COR-L47 (cell line): ENCODE measurements at regions not wholly inside any gene's neighbourhood (a gene's known extent, or its start where the extent isn't known, plus 50 kb on each side); places are given as distances from the start of the nearest gene placed in this dataset.
"Not testable (repeated sequence)": the region's sequence is repeated elsewhere in the genome, so short reads cannot be mapped to it uniquely, and the experiment has no call there.

Experiments
- DNase-seq: peaks from one replicate; lab custom pipeline; 2025; lab: John Stamatoyannopoulos, UW

GRCh38 chr6:1230689-1231605 is 81.0 kb upstream of the FOXQ1 start:
- no peak for DNase-seq

DNA sequence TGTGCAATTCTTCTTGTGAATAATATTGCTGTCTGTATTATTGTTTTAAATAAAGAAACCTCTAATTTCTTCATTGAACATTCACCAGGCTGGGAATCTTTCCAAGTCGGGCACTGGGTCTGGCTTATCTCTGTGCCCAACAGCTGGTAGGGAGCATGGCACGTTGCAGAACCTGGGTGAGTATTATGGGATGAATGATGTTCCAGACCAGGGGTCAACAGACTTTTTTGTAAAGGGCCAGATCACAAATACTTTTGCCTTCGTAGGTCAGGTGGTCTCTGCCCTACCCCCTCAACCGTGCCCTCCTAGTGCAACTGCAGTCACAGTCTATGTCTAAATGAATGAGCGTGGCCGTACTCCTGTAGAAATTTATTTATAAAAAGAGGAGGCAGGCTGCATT is 81.6 kb upstream of the FOXQ1 start:
- DNase-seq: no peak

GRCh38 chr6:1229808-1230207 is 82.1 kb upstream of the FOXQ1 start:
- DNase-seq: no peak

DNA sequence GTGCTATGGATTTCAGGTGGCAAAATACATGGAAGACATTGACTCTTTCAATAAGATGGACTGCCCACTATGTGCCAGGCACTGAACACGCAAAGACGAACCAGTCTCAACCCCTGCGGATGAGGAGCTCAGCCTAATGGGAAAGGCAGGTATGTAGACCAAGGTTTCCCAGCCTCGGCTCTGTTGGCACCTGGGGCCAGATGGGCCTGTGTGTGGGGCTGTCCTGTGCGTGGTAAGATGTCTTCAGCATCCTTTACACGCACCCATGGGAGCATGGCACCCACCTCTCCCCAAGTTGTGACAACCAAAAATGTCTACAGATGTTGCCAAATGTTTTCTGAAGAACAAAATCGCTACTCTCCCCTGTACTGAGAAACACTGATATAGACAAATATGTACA is 82.6 kb upstream of the FOXQ1 start:
- no peak for DNase-seq

DNA sequence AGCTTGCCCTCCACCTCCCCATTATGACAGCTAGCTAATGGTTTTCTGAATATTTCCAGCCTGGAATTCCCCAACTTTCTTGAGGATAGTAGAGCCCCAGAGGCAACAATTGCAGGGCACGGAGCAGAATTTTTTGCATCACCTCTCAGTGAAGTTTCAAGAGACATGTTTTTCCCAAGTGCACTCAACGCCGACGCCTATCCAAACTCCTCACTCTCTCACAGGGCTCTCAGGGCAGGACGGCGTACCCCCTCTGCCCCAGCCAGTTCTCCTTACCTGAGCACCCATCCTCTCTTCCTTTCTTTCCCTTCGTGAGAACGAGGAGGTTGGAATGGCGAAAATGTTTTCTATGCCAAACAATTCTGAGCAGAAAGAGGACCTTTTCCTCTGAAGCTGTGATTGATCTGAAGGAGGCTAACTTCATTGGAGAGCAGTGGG is 83.1 kb upstream of the FOXQ1 start:
- DNase-seq: no peak

DNA sequence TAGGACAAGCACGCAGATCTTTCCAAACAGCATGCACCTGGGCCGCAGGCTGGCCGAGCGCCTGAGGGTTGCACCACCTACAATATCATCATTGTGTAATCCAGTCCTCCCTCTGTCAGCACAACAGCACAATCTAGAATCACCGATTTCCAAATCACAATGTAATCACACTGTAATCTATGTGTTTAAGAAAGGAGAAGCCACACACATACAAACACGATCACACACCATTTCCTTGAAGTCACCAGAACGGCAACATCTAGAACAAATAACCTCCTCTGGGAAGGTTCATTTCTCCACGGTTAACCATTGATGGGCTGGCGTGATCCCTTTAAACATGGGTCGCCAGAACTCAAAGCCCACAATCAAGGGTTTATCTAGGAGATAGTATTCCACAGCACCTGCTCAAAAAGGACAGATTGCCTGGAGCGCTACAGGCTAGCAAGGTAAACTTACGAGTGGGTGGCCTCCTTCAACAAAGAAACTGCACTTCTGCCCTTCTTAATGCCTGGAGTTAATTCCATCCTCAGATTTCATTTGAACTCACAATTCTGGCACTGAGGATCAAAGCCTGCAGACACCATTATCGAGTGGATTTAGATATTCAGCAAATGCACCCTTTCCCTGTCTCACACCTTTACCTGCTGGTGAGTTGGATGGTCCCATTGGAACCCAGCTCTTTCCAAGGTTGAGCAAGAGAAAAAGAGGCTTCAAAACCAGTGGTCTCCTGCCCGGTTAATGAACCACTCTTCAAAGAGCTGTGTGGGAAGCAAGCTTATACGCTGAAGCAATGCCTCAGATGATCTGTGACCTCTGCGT is 83.8 kb upstream of the FOXQ1 start:
- no peak for DNase-seq

DNA sequence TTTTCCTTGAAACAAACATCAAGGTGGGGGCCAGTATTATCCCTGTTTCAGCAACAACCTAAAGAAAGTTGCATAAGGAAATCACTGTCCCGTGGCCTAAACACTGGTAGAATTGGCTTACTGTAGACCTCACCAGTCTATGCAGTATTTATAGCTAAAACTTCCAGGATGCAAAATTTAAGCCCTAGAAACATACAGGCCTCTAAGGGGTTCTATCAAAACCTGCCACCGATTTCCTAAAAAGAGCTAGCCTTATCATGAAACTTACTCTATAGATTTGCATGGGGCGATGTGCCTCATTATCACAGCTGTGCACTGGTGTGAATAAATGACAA is 84.3 kb upstream of the FOXQ1 start:
- DNase-seq: no peak

DNA sequence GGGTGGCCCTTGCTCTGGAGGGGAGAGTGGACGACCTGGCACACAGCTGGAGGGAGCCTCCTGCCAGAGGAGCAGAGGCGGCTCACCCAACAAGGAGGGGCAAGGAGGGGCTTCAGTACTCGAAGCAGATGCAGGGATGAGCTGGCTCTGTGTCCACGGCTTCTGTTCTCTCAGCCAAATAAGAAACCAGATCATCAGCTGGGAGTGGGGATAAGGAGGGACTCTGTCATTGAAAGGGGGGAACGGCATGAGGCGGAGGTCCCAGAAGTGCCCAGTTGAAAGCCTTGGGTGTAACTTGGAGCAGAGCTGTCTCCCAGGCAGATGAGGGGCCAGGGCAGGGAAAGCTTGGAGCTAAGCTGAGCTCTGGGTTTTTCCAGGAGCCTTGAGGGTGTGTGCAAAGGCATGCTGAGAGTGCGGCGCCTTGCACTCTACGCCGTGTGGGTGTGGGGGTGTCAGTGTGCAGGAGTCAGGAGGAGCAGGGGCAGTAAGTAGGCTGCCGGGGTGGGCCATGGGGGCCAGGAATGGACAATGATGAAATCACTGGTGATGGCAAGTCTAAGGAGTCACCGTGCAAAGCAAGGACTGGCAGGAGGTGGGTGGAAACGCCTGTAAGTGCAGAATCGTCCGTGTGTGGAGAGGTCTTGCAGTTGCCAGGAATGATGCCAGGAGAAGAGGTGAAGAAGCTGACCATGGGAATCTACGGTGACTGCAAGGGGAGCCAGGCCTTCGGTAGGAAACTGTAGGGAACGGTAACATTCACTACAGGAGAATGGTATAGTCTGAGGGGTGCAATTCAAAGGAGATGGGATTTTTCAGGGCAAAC is 85.4 kb upstream of the FOXQ1 start:
- no peak for DNase-seq

DNA sequence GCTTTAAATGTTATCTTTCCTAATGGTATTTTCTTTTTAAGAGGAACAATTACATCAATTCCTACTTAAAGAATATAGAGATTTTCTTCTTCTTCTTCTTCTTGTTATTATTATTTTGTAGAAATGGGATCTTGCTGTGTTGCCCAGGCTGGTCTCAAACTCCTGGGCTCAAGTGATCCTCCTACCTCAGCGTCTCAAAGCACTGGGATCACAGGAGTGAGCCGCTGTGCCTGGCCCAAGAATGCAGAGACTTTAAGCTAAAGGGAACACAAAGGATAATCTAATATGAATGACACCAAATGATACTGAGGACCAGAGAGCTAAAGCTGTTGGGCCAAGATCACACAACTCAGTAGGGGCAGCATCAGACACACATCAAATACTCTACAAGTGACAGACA is 87.4 kb upstream of the FOXQ1 start:
- DNase-seq: no peak

DNA sequence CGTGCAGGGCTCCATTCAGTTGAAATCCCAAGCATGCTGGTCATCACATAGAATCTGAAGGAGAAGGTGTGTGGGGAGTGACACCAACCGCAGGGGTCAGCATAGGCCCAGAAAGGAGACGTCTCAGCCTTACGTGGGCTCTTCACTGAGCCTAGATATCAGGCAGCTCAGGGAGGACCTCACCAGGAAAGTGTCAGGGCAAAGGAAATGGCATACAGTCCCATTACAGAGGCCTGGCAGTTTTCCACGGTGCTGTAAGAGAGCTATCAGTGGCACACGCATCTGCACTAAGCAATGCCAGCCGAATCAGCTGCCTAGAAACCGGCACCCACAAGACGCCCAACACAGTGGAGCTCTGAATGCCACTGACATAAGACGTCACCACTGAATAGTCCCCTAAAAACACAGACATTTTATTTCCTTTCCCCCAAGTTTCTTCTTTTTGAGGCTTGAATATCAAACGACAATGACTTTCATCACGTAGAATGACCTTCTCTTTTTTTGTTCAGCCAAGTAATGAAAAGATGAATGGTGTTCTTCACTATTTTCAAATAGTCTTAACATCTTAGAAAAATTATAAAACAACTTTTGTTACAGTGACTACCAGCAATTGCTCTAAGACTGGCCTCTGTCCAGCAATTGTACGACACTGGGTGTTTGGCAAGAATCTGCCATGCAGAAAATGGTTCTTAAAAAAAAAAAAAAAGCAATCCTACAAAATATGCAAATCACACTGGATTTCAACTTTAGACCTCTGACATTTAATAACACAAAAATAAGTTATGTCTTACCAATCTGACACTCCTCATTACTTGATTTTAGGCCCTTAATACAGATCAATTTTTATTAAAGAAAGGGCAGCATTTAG is 88.9 kb upstream of the FOXQ1 start:
- DNase-seq: no peak

DNA sequence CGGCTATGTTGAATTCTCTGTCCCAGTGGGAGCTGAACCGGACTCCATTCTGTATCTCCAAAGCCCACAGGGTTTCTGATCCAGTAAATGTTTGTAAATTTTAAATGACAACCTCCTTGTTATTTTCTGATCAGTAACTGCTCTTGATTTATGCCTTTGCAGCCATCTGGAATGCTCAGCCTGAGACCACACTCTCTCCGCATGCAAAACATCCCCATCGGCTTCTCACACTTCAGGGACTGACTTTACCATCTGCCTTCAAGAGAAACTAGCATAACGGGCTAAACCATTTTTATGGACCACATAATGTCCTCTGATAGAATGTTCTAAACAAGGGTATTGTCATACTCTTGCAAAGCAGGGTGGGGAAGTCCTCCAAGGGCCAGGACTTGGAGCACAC is 94.5 kb upstream of the FOXQ1 start:
- DNase-seq: no peak

DNA sequence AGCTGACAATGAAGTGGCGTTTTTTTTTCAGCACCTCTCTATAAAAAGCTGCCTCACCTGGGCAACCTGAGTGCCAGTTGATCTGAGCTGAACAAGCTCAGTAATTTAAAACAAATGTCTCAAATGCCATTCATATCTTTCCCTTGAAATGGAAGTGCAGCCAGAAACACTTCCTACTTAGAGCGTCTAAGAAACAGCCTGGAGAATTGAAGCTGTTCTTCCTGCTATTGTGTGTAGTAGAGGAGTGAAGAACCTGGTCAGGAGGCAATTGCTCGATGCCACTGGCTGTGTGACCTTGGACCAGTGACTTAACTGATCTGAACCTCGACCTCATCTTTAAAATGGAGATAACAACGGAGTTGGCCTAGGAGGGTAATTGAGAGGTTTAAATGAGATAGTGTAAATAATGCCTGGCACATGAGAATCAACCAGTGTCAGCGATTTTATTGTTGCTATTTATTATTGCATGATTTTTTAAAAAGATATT is 95.4 kb upstream of the FOXQ1 start:
- no peak for DNase-seq

GRCh38 chr6:1215884-1216487 is 95.9 kb upstream of the FOXQ1 start:
- no peak for DNase-seq

DNA sequence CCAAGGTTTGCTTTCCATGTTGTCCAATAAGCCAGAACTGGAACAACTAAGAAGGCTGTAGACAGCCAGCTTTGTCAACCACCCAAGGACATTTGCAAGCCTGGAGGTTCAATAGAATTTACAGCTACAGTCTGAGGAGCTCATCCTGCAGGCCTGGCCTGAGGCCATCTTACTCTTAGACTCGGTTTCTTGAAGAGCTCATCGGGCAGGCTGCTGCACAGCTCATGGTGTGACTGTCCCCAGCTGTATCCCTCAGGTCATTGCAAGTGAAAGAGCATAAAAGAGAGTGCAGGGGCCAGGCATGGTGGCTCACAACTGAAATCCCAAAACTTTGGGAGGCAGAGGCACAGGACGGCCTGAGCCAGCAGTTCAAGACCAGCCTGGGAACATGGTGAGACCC is 96.9 kb upstream of the FOXQ1 start:
- DNase-seq: no peak

DNA sequence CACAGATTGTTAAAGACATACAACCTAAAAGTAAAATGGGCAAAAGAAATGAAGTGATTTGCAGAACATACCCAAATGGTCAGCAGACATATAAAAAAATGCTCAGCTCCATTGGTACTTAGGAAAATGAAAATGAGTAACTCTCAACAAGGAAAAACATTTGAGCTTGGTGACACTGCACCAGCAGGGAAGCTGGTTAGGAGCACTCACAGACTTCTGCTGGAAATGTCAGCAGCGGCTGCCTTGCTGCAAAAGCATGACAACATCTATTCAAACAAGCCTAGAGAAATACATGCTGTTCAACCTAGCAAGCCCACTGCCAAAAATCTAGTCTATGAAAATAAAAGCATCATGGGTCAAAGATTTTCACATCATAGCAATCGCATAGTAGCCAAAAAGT is 99.0 kb upstream of the FOXQ1 start:
- DNase-seq: no peak

GRCh38 chr6:1212138-1212537 is 99.8 kb upstream of the FOXQ1 start:
- not testable (repeated sequence) for DNase-seq

DNA sequence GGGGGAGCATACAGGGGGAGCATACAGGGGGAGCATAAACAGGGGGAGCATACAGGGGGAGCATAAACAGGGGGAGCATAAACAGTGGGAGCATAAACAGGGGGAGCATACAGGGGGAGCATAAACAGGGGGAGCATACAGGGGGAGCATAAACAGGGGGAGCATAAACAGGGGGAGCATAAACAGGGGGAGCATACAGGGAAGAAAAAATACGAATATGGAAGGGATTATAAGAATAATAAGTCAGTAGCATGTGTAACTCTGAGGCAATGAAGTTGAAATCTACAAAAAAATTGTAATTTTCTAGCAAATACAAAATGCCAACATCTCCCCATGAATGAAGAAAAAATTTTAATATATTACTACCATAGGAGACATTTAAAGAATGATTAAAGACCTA is 101.3 kb upstream of the FOXQ1 start:
- DNase-seq: not testable (repeated sequence)

DNA sequence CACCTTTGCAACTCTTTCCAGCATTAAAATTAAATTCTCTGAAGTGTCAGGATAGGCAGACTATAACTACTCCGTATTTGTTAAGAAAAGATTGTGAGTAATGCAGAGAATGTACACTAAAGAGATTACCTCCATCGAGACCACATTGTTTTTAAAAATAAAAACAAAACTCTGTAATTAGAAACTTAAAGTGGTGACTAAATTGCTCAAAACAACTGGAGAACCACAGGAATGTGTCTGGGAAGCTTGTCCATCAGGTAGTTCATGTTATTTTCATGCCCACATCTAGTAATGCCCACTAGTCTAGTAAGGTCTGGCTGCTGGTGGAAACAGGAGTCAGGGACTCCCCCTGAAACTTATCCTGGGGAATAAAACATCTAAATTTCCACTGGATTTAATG is 103.0 kb upstream of the FOXQ1 start:
- DNase-seq: no peak

- DNase-seq: no peak
These were observed 108.4 kb upstream of the FOXQ1 start for GRCh38 chr6:1203546-1203945.

GRCh38 chr6:1202201-1202600 is 109.7 kb upstream of the FOXQ1 start:
- no peak for DNase-seq
